ENCODE measurements at regions not wholly inside any gene's neighbourhood (a gene's known extent, or its start where the extent isn't known, plus 50 kb on each side); places are given as distances from the start of the nearest gene placed in this dataset.

GRCh38 chr4:17309567-17310268 is 202.2 kb downstream of the QDPR start:
- no peaks in the 10 kb centered on the region for H3K36me3 ChIP-seq (ENCODE audit: insufficient read depth, low read length)
- TF ChIP-seq EZH2 (IDR thresholded peaks at IDR 0.05) (no peak), FOXP2 (optimal IDR thresholded peaks at IDR 0.05; ENCODE audit: control extremely low read depth, extremely low read length, insufficient read depth) (no peak), POLR2AphosphoS5 (IDR thresholded peaks at IDR 0.05; ENCODE audit: borderline replicate concordance, low read depth, low read length) (no peak)
- H3K4me3 ChIP-seq, result no peak overlapping the region
- DNase-seq (ENCODE audit: low read depth, low spot score), result no peak
- H3K27ac ChIP-seq, result no peak overlapping the region
- H3K9ac ChIP-seq (ENCODE audit: insufficient read length), result no peak overlapping the region
- no peaks in the 10 kb centered on the region for H3K9me3 ChIP-seq (ENCODE audit: low read depth, low read length)

GRCh38 chr4:17301869-17302268 is 210.0 kb downstream of the QDPR start:
- Histone ChIP-seq H3K4me3 (no peak overlapping the region), H3K9ac (ENCODE audit: insufficient read length) (no peak overlapping the region), H3K9me3 (ENCODE audit: low read depth, low read length) (no peaks in the 10 kb centered on the region), H3K36me3 (ENCODE audit: insufficient read depth, low read length) (no peaks in the 10 kb centered on the region), H3K27ac (no peak overlapping the region)
- no peak for TF ChIP-seq FOXP2 (optimal IDR thresholded peaks at IDR 0.05; ENCODE audit: control extremely low read depth, extremely low read length, insufficient read depth)
- no peak for TF ChIP-seq POLR2AphosphoS5 (IDR thresholded peaks at IDR 0.05; ENCODE audit: borderline replicate concordance, low read depth, low read length)
- TF ChIP-seq EZH2 (IDR thresholded peaks at IDR 0.05), result no peak
- no peak for DNase-seq (ENCODE audit: low read depth, low spot score)

GRCh38 chr4:17301266-17301665 is 210.6 kb downstream of the QDPR start:
- no peak for TF ChIP-seq EZH2 (IDR thresholded peaks at IDR 0.05)
- TF ChIP-seq POLR2AphosphoS5 (IDR thresholded peaks at IDR 0.05; ENCODE audit: borderline replicate concordance, low read depth, low read length), result no peak
- no peak for TF ChIP-seq FOXP2 (optimal IDR thresholded peaks at IDR 0.05; ENCODE audit: control extremely low read depth, extremely low read length, insufficient read depth)
- Histone ChIP-seq H3K36me3 (ENCODE audit: insufficient read depth, low read length) (no peaks in the 10 kb centered on the region), H3K9me3 (ENCODE audit: low read depth, low read length) (no peaks in the 10 kb centered on the region), H3K27ac (no peak overlapping the region), H3K4me3 (no peak overlapping the region), H3K9ac (ENCODE audit: insufficient read length) (no peak overlapping the region)
- no peak for DNase-seq (ENCODE audit: low read depth, low spot score)

- H3K9me3 ChIP-seq (ENCODE audit: low read depth, low read length), result no peaks in the 10 kb centered on the region
- no peak overlapping the region for H3K27ac ChIP-seq
- H3K4me3 ChIP-seq, result no peak overlapping the region
- no peak for DNase-seq (ENCODE audit: low read depth, low spot score)
- H3K36me3 ChIP-seq (ENCODE audit: insufficient read depth, low read length), result no peaks in the 10 kb centered on the region
- no peak overlapping the region for H3K9ac ChIP-seq (ENCODE audit: insufficient read length)
- TF ChIP-seq FOXP2 (optimal IDR thresholded peaks at IDR 0.05; ENCODE audit: control extremely low read depth, extremely low read length, insufficient read depth) (no peak), POLR2AphosphoS5 (IDR thresholded peaks at IDR 0.05; ENCODE audit: borderline replicate concordance, low read depth, low read length) (no peak), EZH2 (IDR thresholded peaks at IDR 0.05) (no peak)
Observed at GRCh38 chr4:17296921-17297890, 214.7 kb downstream of the QDPR start.

- Histone ChIP-seq H3K36me3 (ENCODE audit: insufficient read depth, low read length) (no peaks in the 10 kb centered on the region), H3K9ac (ENCODE audit: insufficient read length) (no peak overlapping the region), H3K9me3 (ENCODE audit: low read depth, low read length) (no peaks in the 10 kb centered on the region), H3K27ac (no peak overlapping the region), H3K4me3 (no peak overlapping the region)
- TF ChIP-seq FOXP2 (optimal IDR thresholded peaks at IDR 0.05; ENCODE audit: control extremely low read depth, extremely low read length, insufficient read depth), result no peak
- TF ChIP-seq EZH2 (IDR thresholded peaks at IDR 0.05), result no peak
- no peak for TF ChIP-seq POLR2AphosphoS5 (IDR thresholded peaks at IDR 0.05; ENCODE audit: borderline replicate concordance, low read depth, low read length)
- no peak for DNase-seq (ENCODE audit: low read depth, low spot score)
Observed at GRCh38 chr4:17293901-17294300, 218.0 kb downstream of the QDPR start.

GRCh38 chr4:17288151-17288550 is 223.7 kb downstream of the QDPR start:
- Histone ChIP-seq H3K4me3 (no peak overlapping the region), H3K36me3 (ENCODE audit: insufficient read depth, low read length) (no peaks in the 10 kb centered on the region), H3K9me3 (ENCODE audit: low read depth, low read length) (no peaks in the 10 kb centered on the region), H3K9ac (ENCODE audit: insufficient read length) (no peak overlapping the region), H3K27ac (no peak overlapping the region)
- DNase-seq (ENCODE audit: low read depth, low spot score), result no peak
- TF ChIP-seq FOXP2 (optimal IDR thresholded peaks at IDR 0.05; ENCODE audit: control extremely low read depth, extremely low read length, insufficient read depth) (no peak), POLR2AphosphoS5 (IDR thresholded peaks at IDR 0.05; ENCODE audit: borderline replicate concordance, low read depth, low read length) (no peak), EZH2 (IDR thresholded peaks at IDR 0.05) (no peak)

- H3K9ac ChIP-seq (ENCODE audit: insufficient read length), result no peak overlapping the region
- H3K27ac ChIP-seq, result peak overlapping the region; percentile 93
- H3K4me3 ChIP-seq, result peak overlapping the region; percentile 71
- H3K36me3 ChIP-seq (ENCODE audit: insufficient read depth, low read length), result no peaks in the 10 kb centered on the region
- DNase-seq (ENCODE audit: low read depth, low spot score), result peak; percentile 45
- H3K9me3 ChIP-seq (ENCODE audit: low read depth, low read length), result no peaks in the 10 kb centered on the region
- TF ChIP-seq POLR2AphosphoS5 (IDR thresholded peaks at IDR 0.05; ENCODE audit: borderline replicate concordance, low read depth, low read length) (no peak), EZH2 (IDR thresholded peaks at IDR 0.05) (no peak), FOXP2 (optimal IDR thresholded peaks at IDR 0.05; ENCODE audit: control extremely low read depth, extremely low read length, insufficient read depth) (no peak)
Observed at GRCh38 chr4:17286752-17287460, 225.0 kb downstream of the QDPR start.

- Histone ChIP-seq H3K9ac (ENCODE audit: insufficient read length) (no peak overlapping the region), H3K9me3 (ENCODE audit: low read depth, low read length) (no peaks in the 10 kb centered on the region), H3K36me3 (ENCODE audit: insufficient read depth, low read length) (no peaks in the 10 kb centered on the region), H3K27ac (peak overlapping the region; percentile 93), H3K4me3 (no peak overlapping the region)
- DNase-seq (ENCODE audit: low read depth, low spot score), result no peak
- TF ChIP-seq FOXP2 (optimal IDR thresholded peaks at IDR 0.05; ENCODE audit: control extremely low read depth, extremely low read length, insufficient read depth), result no peak
- no peak for TF ChIP-seq POLR2AphosphoS5 (IDR thresholded peaks at IDR 0.05; ENCODE audit: borderline replicate concordance, low read depth, low read length)
- no peak for TF ChIP-seq EZH2 (IDR thresholded peaks at IDR 0.05)
Observed at GRCh38 chr4:17285747-17286146, 226.1 kb downstream of the QDPR start.

All from SK-N-MC (cell line).